Mesenchymal stem cell (in vitro differentiated cells and primary cell): ENCODE measurements at regions not wholly inside any gene's neighbourhood (a gene's known extent, or its start where the extent isn't known, plus 50 kb on each side); places are given as distances from the start of the nearest gene placed in this dataset.
A peak's percentile ranks its signal among the peaks of the same experiment; 100 is the strongest.
"Not testable (repeated sequence)": the region's sequence is repeated elsewhere in the genome, so short reads cannot be mapped to it uniquely, and the experiment has no call there.

Source experiments
- DNase-seq: peaks from one replicate; pipeline ENCODE4 v3.0.0-alpha.2; 2013
- H2AFZ ChIP-seq: one replicate; pipeline ENCODE4 v1.6.1; 2013; ENCODE audit warnings: low read depth, mild to moderate bottlenecking, control low read depth, inconsistent platforms, low read length, moderate library complexity
- H2AK5ac ChIP-seq: 2 replicates; pipeline ENCODE4 v1.6.1; 2013; ENCODE audit warnings: low read length, moderate library complexity, mild to moderate bottlenecking, inconsistent platforms; ENCODE audit not compliant: severe bottlenecking
- H2BK120ac ChIP-seq: one replicate; pipeline ENCODE4 v1.6.1; 2013; ENCODE audit warnings: low read depth, mild to moderate bottlenecking, inconsistent platforms, low read length, moderate library complexity
- H2BK12ac ChIP-seq, 2 experiments: one replicate each; pipeline ENCODE4 v1.6.1; 2013; ENCODE audit warnings: inconsistent platforms in 2 of 2, low read length in 2 of 2, mild to moderate bottlenecking in 2 of 2, moderate library complexity in 2 of 2, control low read depth in 1 of 2
- H2BK15ac ChIP-seq: one replicate; pipeline ENCODE4 v1.6.1; 2013; ENCODE audit warnings: mild to moderate bottlenecking, low read depth, inconsistent platforms; ENCODE audit not compliant: poor library complexity, severe bottlenecking
- H2BK5ac ChIP-seq: 2 replicates; pipeline ENCODE4 v1.6.1; 2013; ENCODE audit warnings: low read depth, mild to moderate bottlenecking, low read length, control low read depth, inconsistent platforms; ENCODE audit not compliant: poor library complexity, severe bottlenecking
- H3K14ac ChIP-seq, 2 experiments: one replicate each; pipeline ENCODE4 v1.6.1; 2013; ENCODE audit warnings: inconsistent platforms in 2 of 2, low read length in 2 of 2, control low read depth in 1 of 2, mild to moderate bottlenecking in 1 of 2, moderate library complexity in 1 of 2
- H3K18ac ChIP-seq, 2 experiments: one replicate each; pipeline ENCODE4 v1.6.1; 2013; ENCODE audit warnings: inconsistent platforms in 2 of 2, low read length in 2 of 2, control low read depth in 1 of 2, low read depth in 1 of 2, mild to moderate bottlenecking in 1 of 2
- H3K23ac ChIP-seq, 2 experiments: one replicate each; pipeline ENCODE4 v1.6.1; 2013; ENCODE audit warnings: inconsistent platforms in 2 of 2, low read length in 2 of 2, mild to moderate bottlenecking in 2 of 2, moderate library complexity in 2 of 2, control low read depth in 1 of 2
- H3K27ac ChIP-seq: 2 replicates; pipeline ENCODE4 v1.5.1; 2013; ENCODE audit warnings: mild to moderate bottlenecking, moderate library complexity, low read length, control low read depth, inconsistent platforms; ENCODE audit not compliant: poor library complexity, severe bottlenecking
- H3K27me3 ChIP-seq, 2 experiments: 2 replicates each; pipeline versions ENCODE4 v1.6.1 to v1.7.0; 2013; ENCODE audit warnings: low read length in 2 of 2, mild to moderate bottlenecking in 2 of 2, moderate library complexity in 2 of 2, control low read depth in 1 of 2, inconsistent platforms in 1 of 2; ENCODE audit not compliant: control insufficient read depth in 1 of 2, insufficient read depth in 1 of 2
- H3K36me3 ChIP-seq, 2 experiments: 2 replicates each; pipeline versions ENCODE4 v1.6.1 to v1.7.0; 2013; ENCODE audit warnings: low read length in 2 of 2, control low read depth in 1 of 2, inconsistent platforms in 1 of 2, low read depth in 1 of 2, mild to moderate bottlenecking in 1 of 2; ENCODE audit not compliant: insufficient read depth in 2 of 2, control insufficient read depth in 1 of 2
- H3K4ac ChIP-seq, 2 experiments: one replicate each; pipeline ENCODE4 v1.6.1; 2013; ENCODE audit warnings: inconsistent platforms in 2 of 2, low read length in 2 of 2, mild to moderate bottlenecking in 2 of 2, moderate library complexity in 2 of 2, control low read depth in 1 of 2, low read depth in 1 of 2
- H3K4me1 ChIP-seq: 2 replicates; pipeline ENCODE4 v1.6.1; 2013; ENCODE audit warnings: low read depth, low read length, control low read depth; ENCODE audit not compliant: control insufficient read depth, insufficient read depth
- H3K4me2 ChIP-seq: 2 replicates; pipeline ENCODE4 v1.6.1; 2013; ENCODE audit warnings: low read length, mild to moderate bottlenecking, inconsistent platforms; ENCODE audit not compliant: poor library complexity, severe bottlenecking
- H3K4me3 ChIP-seq, 2 experiments: 2 replicates each; pipeline versions ENCODE4 v1.5.1 to v1.7.0; 2013; ENCODE audit warnings: low read length in 2 of 2, mild to moderate bottlenecking in 2 of 2, control low read depth in 1 of 2, low read depth in 1 of 2; ENCODE audit not compliant: insufficient read depth in 1 of 2
- H3K79me1 ChIP-seq: replicated peaks from 2 replicates; pipeline ENCODE4 v1.6.1; 2013; ENCODE audit warnings: mild to moderate bottlenecking, control low read depth, low read length, inconsistent platforms; ENCODE audit not compliant: poor library complexity, severe bottlenecking
- H3K9ac ChIP-seq: 2 replicates; pipeline ENCODE4 v1.7.0; 2013; ENCODE audit warnings: mild to moderate bottlenecking, low read length, moderate library complexity
- H3K9me3 ChIP-seq: 2 replicates; pipeline ENCODE4 v1.7.0; 2013; ENCODE audit warnings: mild to moderate bottlenecking, low read length; ENCODE audit not compliant: control insufficient read depth
- H4K8ac ChIP-seq: one replicate; pipeline ENCODE4 v1.6.1; 2013; ENCODE audit warnings: inconsistent platforms, mild to moderate bottlenecking, low read length, moderate library complexity
- H4K91ac ChIP-seq: one replicate; pipeline ENCODE4 v1.6.1; 2013; ENCODE audit warnings: mild to moderate bottlenecking, low read length, inconsistent platforms
- WGBS: methylation state at CpG from one replicate; pipeline ENCODE4 v1.1.7; 2013; ENCODE audit warnings: mixed read lengths; 5-methylcytosine and 5-hydroxymethylcytosine counted together

GRCh38 chr5:112559501-112559900 lies 140.4 kb upstream of the EPB41L4A start:
- H4K91ac ChIP-seq, H3K4me2 ChIP-seq, H3K18ac ChIP-seq, H3K27me3 ChIP-seq, H2BK5ac ChIP-seq, H3K9ac ChIP-seq, H4K8ac ChIP-seq, H3K27ac ChIP-seq, H3K4me1 ChIP-seq, H2BK12ac ChIP-seq, H3K4me3 ChIP-seq, H3K79me1 ChIP-seq, H3K23ac ChIP-seq, H2AK5ac ChIP-seq, H2BK15ac ChIP-seq, H3K4ac ChIP-seq, H3K36me3 ChIP-seq, H3K14ac ChIP-seq, H2BK120ac ChIP-seq, H2AFZ ChIP-seq: not testable (repeated sequence)
- 75% methylated on average over 2 of the region's 2 CpGs for WGBS
- peak; percentile 36 for DNase-seq
- peaks cover 17% of the 10 kb centered on the region for H3K9me3 ChIP-seq

GRCh38 chr5:112560371-112560770 lies 141.3 kb upstream of the EPB41L4A start:
- Histone ChIP-seq H2BK15ac (no peak overlapping the region), H3K27me3 (no peaks in the 10 kb centered on the region), H2BK12ac (no peak overlapping the region), H3K4ac (no peak overlapping the region), H2BK120ac (no peak overlapping the region), H2AK5ac (no peak overlapping the region), H3K18ac (no peak overlapping the region), H3K79me1 (no peaks in the 10 kb centered on the region), H2AFZ (no peak overlapping the region), H3K14ac (no peak overlapping the region), H3K4me2 (no peak overlapping the region), H3K4me3 (no peak overlapping the region), H3K9ac (no peak overlapping the region), H2BK5ac (no peak overlapping the region), H4K8ac (no peak overlapping the region), H3K36me3 (no peaks in the 10 kb centered on the region), H4K91ac (no peak overlapping the region), H3K4me1 (no peaks in the 10 kb centered on the region), H3K27ac (no peak overlapping the region), H3K9me3 (peaks cover 17% of the 10 kb centered on the region), H3K23ac (no peak overlapping the region)
- no peak for DNase-seq
- 100% methylated on average over 1 of the region's 2 CpGs for WGBS

- H2AFZ ChIP-seq, result no peak overlapping the region
- H2BK15ac ChIP-seq, result no peak overlapping the region
- H3K23ac ChIP-seq, result no peak overlapping the region
- no peak overlapping the region for H3K4ac ChIP-seq
- H4K8ac ChIP-seq, result no peak overlapping the region
- H2BK12ac ChIP-seq, result no peak overlapping the region
- H2BK5ac ChIP-seq, result no peak overlapping the region
- no peak overlapping the region for H3K4me2 ChIP-seq
- no peak overlapping the region for H3K27ac ChIP-seq
- no peaks in the 10 kb centered on the region for H3K79me1 ChIP-seq
- no peak overlapping the region for H4K91ac ChIP-seq
- H3K18ac ChIP-seq, result no peak overlapping the region
- H3K27me3 ChIP-seq, result peaks cover 3% of the 10 kb centered on the region in 2 experiments
- no peak overlapping the region for H2BK120ac ChIP-seq
- no peak overlapping the region for H2AK5ac ChIP-seq
- H3K4me1 ChIP-seq, result no peaks in the 10 kb centered on the region
- no peak for DNase-seq
- H3K14ac ChIP-seq, result no peak overlapping the region
- no peak overlapping the region for H3K4me3 ChIP-seq
- H3K9me3 ChIP-seq, result peaks cover 17% of the 10 kb centered on the region
- 60% methylated on average over 5 of the region's 5 CpGs for WGBS
- no peak overlapping the region for H3K9ac ChIP-seq
- H3K36me3 ChIP-seq, result no peaks in the 10 kb centered on the region
These were observed 144.2 kb upstream of the EPB41L4A start for GRCh38 chr5:112563169-112563826.

- no peak overlapping the region for H2BK15ac ChIP-seq
- H3K4me2 ChIP-seq, result no peak overlapping the region
- no peak overlapping the region for H4K8ac ChIP-seq
- no peak overlapping the region for H3K23ac ChIP-seq
- peaks cover 3 to 7% of the 10 kb centered on the region in 2 experiments for H3K27me3 ChIP-seq
- WGBS, result 75% methylated on average over 1 of the region's 1 CpG
- no peak overlapping the region for H2BK120ac ChIP-seq
- H3K27ac ChIP-seq, result no peak overlapping the region
- H3K18ac ChIP-seq, result no peak overlapping the region
- H3K4me1 ChIP-seq, result no peaks in the 10 kb centered on the region
- no peaks in the 10 kb centered on the region for H3K36me3 ChIP-seq
- H2BK12ac ChIP-seq, result no peak overlapping the region
- no peak overlapping the region for H2AFZ ChIP-seq
- peaks cover 17% of the 10 kb centered on the region for H3K9me3 ChIP-seq
- no peak overlapping the region for H3K4ac ChIP-seq
- H3K9ac ChIP-seq, result no peak overlapping the region
- H4K91ac ChIP-seq, result no peak overlapping the region
- H3K14ac ChIP-seq, result no peak overlapping the region
- H3K79me1 ChIP-seq, result no peaks in the 10 kb centered on the region
- DNase-seq, result no peak
- no peak overlapping the region for H2BK5ac ChIP-seq
- no peak overlapping the region for H3K4me3 ChIP-seq
- no peak overlapping the region for H2AK5ac ChIP-seq
These were observed 147.2 kb upstream of the EPB41L4A start for GRCh38 chr5:112566251-112566650.
